CD14-positive monocyte (primary cell): ENCODE measurements at regions not wholly inside any gene's neighbourhood (a gene's known extent, or its start where the extent isn't known, plus 50 kb on each side); places are given as distances from the start of the nearest gene placed in this dataset.

Experiments used
- DNase-seq, 3 donors: peaks; one replicate each; pipeline ENCODE4 v3.0.0-alpha.2; 2011 to 2022
- H2AFZ ChIP-seq: 2 replicates; pipeline ENCODE4 v1.6.0; 2012; ENCODE audit warnings: mild to moderate bottlenecking, low read depth, low read length, inconsistent platforms; ENCODE audit not compliant: insufficient read depth, poor library complexity, severe bottlenecking
- H3K27ac ChIP-seq, 2 donors: 1 replicate in 1 of 2; 2 replicates in 1 of 2; pipeline ENCODE4 v1.5.1; 2012 to 2013; ENCODE audit warnings: low read length in 2 of 2, control low read depth in 1 of 2, inconsistent platforms in 1 of 2, low read depth in 1 of 2, mild to moderate bottlenecking in 1 of 2
- H3K27me3 ChIP-seq, 2 donors: one replicate each; pipeline versions ENCODE4 v1.6.0 to v1.6.1; 2011 to 2013; ENCODE audit warnings: low read length in 2 of 2; ENCODE audit not compliant: control insufficient read depth in 2 of 2, insufficient read depth in 2 of 2
- H3K36me3 ChIP-seq, 2 donors: replicated peaks in 1 of 2; 1 replicate in 1 of 2; 2 replicates in 1 of 2; pipeline versions ENCODE4 v1.5.1 to v1.6.1; 2012 to 2013; ENCODE audit warnings: low read length in 2 of 2, control low read depth in 1 of 2, inconsistent platforms in 1 of 2, mild to moderate bottlenecking in 1 of 2; ENCODE audit not compliant: insufficient read depth in 2 of 2, control insufficient read depth in 1 of 2
- H3K4me1 ChIP-seq, 2 donors: 1 replicate in 1 of 2; 2 replicates in 1 of 2; pipeline versions ENCODE4 v1.5.1 to v1.6.1; 2012 to 2013; ENCODE audit warnings: low read length in 2 of 2, control low read depth in 1 of 2, inconsistent platforms in 1 of 2, mild to moderate bottlenecking in 1 of 2, moderate library complexity in 1 of 2; ENCODE audit not compliant: insufficient read depth in 2 of 2, control insufficient read depth in 1 of 2
- H3K4me2 ChIP-seq: replicated peaks from 2 replicates; pipeline ENCODE3; 2012; ENCODE audit warnings: low read length, moderate library complexity, mild to moderate bottlenecking; ENCODE audit not compliant: poor library complexity, severe bottlenecking; ENCODE audit errors: extremely low read depth
- H3K4me3 ChIP-seq, 3 experiments: fragments of 200-600 bp in 1 of 3; sonication (generic) in 1 of 3; replicated peaks in 1 of 3; 1 replicate in 2 of 3; 2 replicates in 1 of 3; pipeline ENCODE4 v1.5.1; 2011 to 2013; ENCODE audit warnings: low read length in 3 of 3, mild to moderate bottlenecking in 3 of 3, control low read depth in 2 of 3, low read depth in 2 of 3, inconsistent platforms in 1 of 3, moderate library complexity in 1 of 3
- H3K79me2 ChIP-seq: 2 replicates; pipeline ENCODE4 v1.6.0; 2012; ENCODE audit warnings: mild to moderate bottlenecking, control low read depth, inconsistent platforms, low read length, moderate library complexity; ENCODE audit not compliant: insufficient read depth
- H3K9ac ChIP-seq: 2 replicates; pipeline ENCODE4 v1.6.0; 2017; ENCODE audit warnings: low read length, mild to moderate bottlenecking; ENCODE audit not compliant: insufficient read depth, poor library complexity, severe bottlenecking
- H3K9me3 ChIP-seq, 2 donors: replicated peaks in 1 of 2; 1 replicate in 1 of 2; 2 replicates in 1 of 2; pipeline versions ENCODE4 v1.5.1 to v1.6.1; 2012 to 2013; ENCODE audit warnings: low read length in 2 of 2, control low read depth in 1 of 2; ENCODE audit not compliant: control insufficient read depth in 1 of 2, insufficient read depth in 1 of 2
- H4K20me1 ChIP-seq: 2 replicates; pipeline ENCODE4 v1.6.0; 2012; ENCODE audit warnings: mild to moderate bottlenecking, low read length, control low read depth, moderate library complexity; ENCODE audit not compliant: insufficient read depth
- H3K27ac Mint-ChIP-seq, 7 donors: one replicate each; pipeline ENCODE4 v1.8.0; 2020; ENCODE audit warnings: mild to moderate bottlenecking in 7 of 7, mixed read lengths in 7 of 7, moderate library complexity in 6 of 7, inconsistent platforms in 2 of 7
- H3K27me3 Mint-ChIP-seq, 3 donors: one replicate each; pipeline ENCODE4 v1.8.0; 2021 to 2022; ENCODE audit warnings: low read depth in 3 of 3, mild to moderate bottlenecking in 3 of 3, mixed read lengths in 3 of 3, moderate library complexity in 3 of 3, inconsistent platforms in 1 of 3
- H3K36me3 Mint-ChIP-seq, 2 donors: one replicate each; pipeline ENCODE4 v1.8.0; 2020; ENCODE audit warnings: mixed read lengths in 2 of 2, inconsistent platforms in 1 of 2, mild to moderate bottlenecking in 1 of 2
- H3K4me1 Mint-ChIP-seq: one replicate; pipeline ENCODE4 v1.8.0; 2020; ENCODE audit warnings: mild to moderate bottlenecking, mixed read lengths
- H3K4me3 Mint-ChIP-seq, 2 donors: one replicate each; pipeline ENCODE4 v1.8.0; 2020; ENCODE audit warnings: mild to moderate bottlenecking in 2 of 2, mixed read lengths in 2 of 2, moderate library complexity in 1 of 2
- H3K9me3 Mint-ChIP-seq, 7 donors: one replicate each; pipeline ENCODE4 v1.8.0; 2020 to 2022; ENCODE audit warnings: mixed read lengths in 7 of 7, mild to moderate bottlenecking in 6 of 7, moderate library complexity in 6 of 7, inconsistent platforms in 2 of 7
- CTCF ChIP-seq: fragments of 200-600 bp; IDR thresholded peaks from one replicate; pipeline ENCODE4 v1.8.0; 2022; ENCODE audit warnings: antibody characterized with exemption, mild to moderate bottlenecking
- WGBS: methylation state at CpG from one replicate; pipeline ENCODE4 v1.1.5; 2013; ENCODE audit warnings: missing lambda C conversion rate; ENCODE audit not compliant: insufficient coverage; 5-methylcytosine and 5-hydroxymethylcytosine counted together
- intact Hi-C, 2 donors: fragments of 100-400 bp; cut with micrococcal nuclease; formaldehyde crosslinking; loops; one replicate each; pipeline versions ENCODE4 v1.15.0 to v1.15.1; 2023

- peaks cover 0 to 5% (median 0%) of the 10 kb centered on the region in 3 donors for H3K27me3 Mint-ChIP-seq
- no peak overlapping the region for H3K9ac ChIP-seq
- no peak overlapping the region for H3K27ac ChIP-seq
- H3K27ac Mint-ChIP-seq: no peak overlapping the region
- WGBS: 92% methylated on average over 3 of the region's 3 CpGs
- no peak for DNase-seq
- H3K4me1 Mint-ChIP-seq: no peaks in the 10 kb centered on the region
- no peaks in the 10 kb centered on the region for H3K27me3 ChIP-seq
- no peaks in the 10 kb centered on the region for H3K79me2 ChIP-seq
- H2AFZ ChIP-seq: no peak overlapping the region
- no peaks in the 10 kb centered on the region for H4K20me1 ChIP-seq
- H3K4me3 Mint-ChIP-seq: no peak overlapping the region
- no peaks in the 10 kb centered on the region for H3K9me3 ChIP-seq
- intact Hi-C loops: no loop called here
- H3K4me2 ChIP-seq: no peak overlapping the region
- peaks cover 0 to 2% (median 0%) of the 10 kb centered on the region in 7 donors for H3K9me3 Mint-ChIP-seq
- H3K36me3 ChIP-seq: no peaks in the 10 kb centered on the region
- no peaks in the 10 kb centered on the region for H3K4me1 ChIP-seq
- H3K36me3 Mint-ChIP-seq: no peaks in the 10 kb centered on the region
- TF ChIP-seq CTCF: no peak
- no peak overlapping the region for H3K4me3 ChIP-seq
These were observed 91.5 kb upstream of the HIVEP1 start for GRCh38 chr6:11920566-11920965.

GRCh38 chr6:11919771-11920440 lies 92.2 kb upstream of the HIVEP1 start:
- Histone ChIP-seq H3K79me2 (no peaks in the 10 kb centered on the region), H3K9ac (no peak overlapping the region), H3K4me3 (no peak overlapping the region), H3K36me3 (no peaks in the 10 kb centered on the region), H3K27ac (no peak overlapping the region), H3K4me2 (no peak overlapping the region), H3K27me3 (no peaks in the 10 kb centered on the region), H4K20me1 (no peaks in the 10 kb centered on the region), H3K9me3 (no peaks in the 10 kb centered on the region), H3K4me1 (no peaks in the 10 kb centered on the region), H2AFZ (no peak overlapping the region)
- TF ChIP-seq CTCF: no peak
- Mint-ChIP-seq H3K36me3 (no peaks in the 10 kb centered on the region), H3K9me3 (peaks cover 0 to 2% (median 0%) of the 10 kb centered on the region in 7 donors), H3K27ac (no peak overlapping the region), H3K4me1 (no peaks in the 10 kb centered on the region), H3K4me3 (no peak overlapping the region), H3K27me3 (peaks cover 0 to 5% (median 0%) of the 10 kb centered on the region in 3 donors)
- no peak for DNase-seq
- WGBS: 100% methylated on average over 4 of the region's 8 CpGs
- intact Hi-C loops: no loop called here
